ENCODE measurements at regions not wholly inside any gene's neighbourhood (a gene's known extent, or its start where the extent isn't known, plus 50 kb on each side); places are given as distances from the start of the nearest gene placed in this dataset.

GRCh38 chr7:28291559-28291958 lies 111.0 kb upstream of the JAZF1 start:
- DNase-seq (ENCODE audit: low spot score) (no peak), ATAC-seq (ENCODE audit: low FRiP score) (no peak)
- TF ChIP-seq, protein P1, sequence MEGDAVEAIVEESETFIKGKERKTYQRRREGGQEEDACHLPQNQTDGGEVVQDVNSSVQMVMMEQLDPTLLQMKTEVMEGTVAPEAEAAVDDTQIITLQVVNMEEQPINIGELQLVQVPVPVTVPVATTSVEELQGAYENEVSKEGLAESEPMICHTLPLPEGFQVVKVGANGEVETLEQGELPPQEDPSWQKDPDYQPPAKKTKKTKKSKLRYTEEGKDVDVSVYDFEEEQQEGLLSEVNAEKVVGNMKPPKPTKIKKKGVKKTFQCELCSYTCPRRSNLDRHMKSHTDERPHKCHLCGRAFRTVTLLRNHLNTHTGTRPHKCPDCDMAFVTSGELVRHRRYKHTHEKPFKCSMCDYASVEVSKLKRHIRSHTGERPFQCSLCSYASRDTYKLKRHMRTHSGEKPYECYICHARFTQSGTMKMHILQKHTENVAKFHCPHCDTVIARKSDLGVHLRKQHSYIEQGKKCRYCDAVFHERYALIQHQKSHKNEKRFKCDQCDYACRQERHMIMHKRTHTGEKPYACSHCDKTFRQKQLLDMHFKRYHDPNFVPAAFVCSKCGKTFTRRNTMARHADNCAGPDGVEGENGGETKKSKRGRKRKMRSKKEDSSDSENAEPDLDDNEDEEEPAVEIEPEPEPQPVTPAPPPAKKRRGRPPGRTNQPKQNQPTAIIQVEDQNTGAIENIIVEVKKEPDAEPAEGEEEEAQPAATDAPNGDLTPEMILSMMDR (IDR thresholded peaks at IDR 0.05) = no peak

DNA sequence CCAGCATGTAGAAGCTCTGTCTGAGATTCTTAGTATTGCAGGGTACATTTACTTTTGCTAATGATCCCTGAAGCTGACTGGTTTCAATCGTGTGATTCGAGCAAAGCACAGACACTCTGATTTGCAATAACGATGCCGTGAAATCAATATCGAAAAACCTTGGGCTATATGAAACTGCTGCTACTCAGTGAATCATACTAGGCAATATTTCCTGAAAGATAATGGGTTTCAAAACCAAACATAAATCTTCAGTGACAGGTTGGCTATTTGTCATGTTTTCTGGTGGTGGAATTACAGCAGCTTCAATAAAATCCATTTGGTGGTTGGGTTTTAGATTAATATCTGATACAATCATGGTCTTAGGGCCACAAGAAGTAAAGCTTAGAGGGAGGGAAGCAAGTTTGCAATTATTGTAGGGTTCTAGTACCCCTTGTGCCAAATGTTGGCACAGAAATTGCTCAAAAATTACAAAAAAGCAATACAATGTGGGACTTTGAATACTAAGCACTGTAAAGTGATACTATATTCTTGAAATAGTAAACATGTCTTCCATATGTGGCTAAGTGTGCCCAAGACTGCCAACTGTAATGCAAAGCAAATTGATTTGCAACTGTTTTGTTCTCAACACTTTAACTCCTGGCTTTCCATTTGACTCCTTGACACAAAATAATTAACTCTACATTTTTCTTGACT lies 112.4 kb upstream of the JAZF1 start:
- TF ChIP-seq, protein P1 (IDR thresholded peaks at IDR 0.05) = no peak
- DNase-seq (ENCODE audit: low spot score) = no peak
- ATAC-seq (ENCODE audit: low FRiP score) = no peak

DNA sequence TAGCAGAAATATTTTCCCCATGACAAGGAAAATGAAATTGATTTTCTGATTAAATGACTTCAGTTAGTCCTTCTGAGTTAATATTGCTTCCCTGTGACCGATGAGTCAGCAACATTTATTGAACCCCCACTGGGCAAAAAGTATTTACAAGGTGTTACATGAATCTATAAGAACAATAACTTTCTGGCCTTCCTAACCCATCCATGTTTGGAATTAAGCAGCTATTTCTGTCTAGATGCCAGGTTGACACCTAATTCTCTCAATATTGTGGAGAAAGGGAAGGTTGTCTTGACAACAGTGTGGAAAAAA lies 112.9 kb upstream of the JAZF1 start:
- TF ChIP-seq, protein P1 (IDR thresholded peaks at IDR 0.05) = no peak
- ATAC-seq (ENCODE audit: low FRiP score) (no peak), DNase-seq (ENCODE audit: low spot score) (no peak)

DNA sequence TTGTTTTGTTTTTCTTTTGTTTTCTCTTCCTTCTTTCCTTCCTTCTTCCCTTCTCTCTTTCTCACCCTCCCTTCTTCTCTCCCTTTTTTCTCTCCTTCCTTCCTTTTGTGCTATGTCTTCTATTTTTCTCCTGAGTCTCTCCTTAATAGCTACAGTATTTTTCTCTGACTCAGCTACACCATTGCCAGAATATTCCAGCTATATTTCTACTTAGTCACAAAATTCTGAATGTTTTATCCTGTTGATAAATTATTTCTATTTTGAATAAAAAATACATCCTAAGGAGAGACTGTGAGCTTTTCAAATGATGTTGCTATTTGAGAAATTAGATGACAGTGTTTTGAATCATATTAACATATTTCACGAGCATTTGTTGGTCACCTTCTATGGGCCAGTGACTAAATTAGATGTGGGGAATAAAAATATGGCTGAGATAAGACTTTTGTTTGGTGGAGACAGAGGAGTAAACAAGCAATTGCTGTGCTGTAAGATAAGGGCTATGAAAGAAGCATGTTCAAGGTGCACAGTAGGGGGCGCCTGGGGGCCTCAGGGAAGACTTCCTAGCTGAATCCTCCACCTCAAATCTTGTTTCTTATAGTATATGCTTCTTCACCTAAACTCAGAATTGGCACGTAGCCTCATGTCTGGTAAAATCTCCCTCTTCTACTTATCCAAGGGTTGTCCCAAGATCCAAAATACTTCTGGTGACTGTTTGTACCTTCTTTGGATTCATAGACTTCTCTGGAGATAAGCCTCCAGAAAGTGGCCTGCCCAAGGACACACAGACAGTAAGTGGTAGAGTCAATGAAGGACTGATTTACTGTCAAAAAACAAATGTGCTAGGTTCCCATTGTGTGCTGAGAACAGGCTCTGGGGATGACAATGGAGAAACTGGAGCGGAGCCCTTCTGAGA lies 115.5 kb upstream of the CREB5 start:
- DNase-seq (ENCODE audit: low spot score) (no peak), ATAC-seq (ENCODE audit: low FRiP score) (no peak)
- TF ChIP-seq, protein P1 (IDR thresholded peaks at IDR 0.05) = no peak

DNA sequence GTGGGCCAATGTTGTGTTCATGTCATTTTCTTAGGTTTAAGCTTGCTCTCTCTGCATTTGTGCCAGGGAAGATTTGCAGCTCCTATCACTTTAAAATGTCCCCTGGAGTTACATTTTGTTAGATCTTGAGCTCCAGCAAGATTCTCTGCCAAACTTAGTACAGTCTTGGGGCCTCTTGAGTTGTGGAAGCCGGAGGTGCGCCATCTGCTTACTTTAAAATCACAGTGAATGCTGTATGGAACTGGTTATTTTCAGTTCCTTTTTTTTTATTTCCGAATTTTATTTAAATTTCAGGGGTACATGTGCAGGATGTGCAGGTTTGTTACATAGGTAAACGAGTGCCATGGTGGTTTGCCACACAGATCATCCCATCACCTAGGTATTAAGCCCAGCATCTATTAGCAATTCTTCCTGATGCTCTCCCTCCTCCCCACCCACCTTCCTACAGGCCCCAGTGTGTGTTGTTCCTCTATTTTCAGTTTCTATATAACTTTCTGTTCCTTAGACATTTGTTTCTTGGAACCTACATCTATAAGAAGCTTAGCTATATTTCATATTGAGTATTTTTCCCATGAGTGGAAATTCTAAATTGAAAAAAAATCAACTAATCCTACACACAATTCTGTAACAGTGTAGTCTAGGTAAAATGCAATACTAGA lies 114.4 kb upstream of the CREB5 start:
- DNase-seq (ENCODE audit: low spot score) (no peak), ATAC-seq (ENCODE audit: low FRiP score) (no peak)
- TF ChIP-seq, protein P1 (IDR thresholded peaks at IDR 0.05) = no peak

DNA sequence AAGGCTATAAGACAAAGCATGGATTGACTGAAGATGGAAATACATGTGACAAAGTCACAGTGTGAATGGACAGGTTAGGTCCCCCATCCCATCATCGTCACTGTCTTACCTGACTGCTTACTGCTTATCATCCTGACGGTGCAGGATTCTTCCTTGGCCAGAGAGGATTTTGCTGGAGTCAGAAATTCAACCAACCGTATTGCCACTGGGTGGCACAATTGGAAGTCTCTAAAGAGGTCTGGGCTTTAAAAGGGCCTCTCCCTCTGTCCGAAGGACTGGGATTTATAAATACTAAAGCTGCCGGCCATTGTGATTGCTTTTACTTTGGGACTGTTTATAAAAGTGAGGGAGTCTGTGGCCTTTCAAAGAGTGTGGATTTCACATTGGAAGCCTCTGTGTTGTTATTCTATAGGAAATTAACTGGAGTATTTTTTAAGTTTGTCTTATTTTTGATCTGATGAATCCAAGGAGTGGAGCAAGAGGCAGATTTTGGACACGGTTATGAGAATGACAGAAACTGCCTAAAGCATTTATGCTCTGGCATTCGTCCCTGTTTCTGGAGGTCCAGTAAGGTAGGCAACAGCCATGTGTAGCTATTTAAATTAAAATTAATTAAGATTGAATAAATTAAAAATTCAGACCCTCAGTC lies 113.3 kb upstream of the CREB5 start:
- DNase-seq (ENCODE audit: low spot score) = no peak
- peak; percentile 49 for ATAC-seq (ENCODE audit: low FRiP score)

More for the DNA sequence above, 113.3 kb upstream of the CREB5 start:
- TF ChIP-seq, protein P1 (IDR thresholded peaks at IDR 0.05) = no peak
